ENCODE measurements at regions not wholly inside any gene's neighbourhood (a gene's known extent, or its start where the extent isn't known, plus 50 kb on each side); places are given as distances from the start of the nearest gene placed in this dataset.

- no peak overlapping the region for H3K4me3 ChIP-seq (ENCODE audit: low read depth, low read length)
Measured at GRCh38 chr7:18235819-18236218, 208.2 kb upstream of the PRPS1L1 start.

- H3K4me3 ChIP-seq (ENCODE audit: low read depth, low read length), result no peak overlapping the region
Measured at GRCh38 chr7:18239212-18239611, 211.6 kb upstream of the PRPS1L1 start.

DNA sequence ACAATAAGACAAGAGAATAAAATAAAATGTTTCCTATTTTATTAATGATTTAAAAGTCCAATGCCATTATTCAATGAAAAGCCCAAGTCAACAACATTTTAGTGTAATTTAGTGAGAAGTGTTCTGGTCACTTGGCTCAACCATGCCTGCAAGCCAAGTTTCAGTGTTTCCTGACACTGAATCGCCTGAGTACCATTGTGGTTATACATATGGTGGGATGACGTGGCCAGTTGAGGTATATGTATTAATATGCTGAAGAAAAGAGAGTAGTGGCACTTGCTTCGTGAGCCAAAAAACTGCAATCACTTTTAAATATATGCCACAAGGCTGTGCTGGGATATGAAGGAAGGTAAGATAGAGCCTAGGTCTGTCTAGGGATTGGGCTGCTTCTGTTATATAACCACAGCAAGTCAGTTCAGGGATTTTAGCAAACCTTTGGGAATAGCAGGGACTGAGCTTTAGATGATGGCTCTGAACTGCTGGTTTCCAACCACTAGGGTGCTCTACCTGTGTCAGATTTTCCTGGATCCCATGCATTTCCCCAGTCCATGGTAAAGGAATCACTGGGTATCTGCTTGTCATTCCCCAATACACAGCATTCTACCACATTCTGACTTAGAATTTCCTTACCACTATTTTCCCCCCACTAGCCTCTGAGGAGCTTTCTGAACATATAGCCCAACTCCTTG, 214.0 kb upstream of the PRPS1L1 start:
- no peak overlapping the region for H3K4me3 ChIP-seq (ENCODE audit: low read depth, low read length)

DNA sequence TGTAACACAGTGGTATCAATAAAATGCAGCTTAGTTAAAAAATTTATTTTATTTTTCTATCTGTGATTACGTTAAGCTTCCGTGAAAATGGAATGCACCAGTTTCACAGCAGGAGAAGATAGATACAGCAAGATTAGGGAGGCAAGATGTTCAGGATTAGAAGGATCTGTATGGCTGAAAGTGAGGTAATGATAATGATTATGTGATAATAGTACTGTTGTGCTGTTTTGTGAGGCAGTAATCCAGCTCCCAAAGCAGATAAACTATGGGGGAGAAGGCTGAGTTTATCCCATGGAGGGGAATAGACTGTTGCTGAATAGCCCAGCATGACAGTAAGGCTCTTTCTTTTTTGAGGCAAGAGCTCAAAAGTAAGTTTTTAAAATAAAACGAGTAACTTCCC, 216.1 kb upstream of the PRPS1L1 start:
- no peak overlapping the region for H3K4me3 ChIP-seq (ENCODE audit: low read depth, low read length)

GRCh38 chr7:18250133-18250532, 222.5 kb upstream of the PRPS1L1 start:
- no peak overlapping the region for H3K4me3 ChIP-seq (ENCODE audit: low read depth, low read length)

GRCh38 chr7:18257711-18258110, 230.1 kb upstream of the PRPS1L1 start:
- no peak overlapping the region for H3K4me3 ChIP-seq (ENCODE audit: low read depth, low read length)

DNA sequence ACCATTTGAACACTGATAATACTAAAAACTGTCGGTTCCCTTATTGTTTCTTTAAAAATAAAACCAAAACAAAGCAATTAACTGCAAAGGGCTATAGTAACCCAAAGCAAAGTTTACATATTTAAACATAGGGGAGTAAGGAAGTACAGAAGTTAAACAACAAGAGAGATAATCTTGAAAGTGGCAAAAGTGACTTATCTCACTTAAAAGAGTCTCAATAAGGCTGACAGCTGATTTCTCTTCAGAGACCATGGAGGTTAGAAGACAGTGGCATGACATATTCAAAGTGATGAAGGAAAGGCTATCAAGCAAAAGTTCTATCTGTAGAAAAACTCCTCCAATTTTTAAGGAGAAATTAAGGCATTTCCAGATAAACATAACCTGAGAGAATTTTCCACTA, 233.5 kb upstream of the HDAC9 start:
- H3K4me3 ChIP-seq (ENCODE audit: low read depth, low read length), result no peak overlapping the region

- no peak overlapping the region for H3K4me3 ChIP-seq (ENCODE audit: low read depth, low read length)
Measured at GRCh38 chr7:18265611-18266281, 229.8 kb upstream of the HDAC9 start.

DNA sequence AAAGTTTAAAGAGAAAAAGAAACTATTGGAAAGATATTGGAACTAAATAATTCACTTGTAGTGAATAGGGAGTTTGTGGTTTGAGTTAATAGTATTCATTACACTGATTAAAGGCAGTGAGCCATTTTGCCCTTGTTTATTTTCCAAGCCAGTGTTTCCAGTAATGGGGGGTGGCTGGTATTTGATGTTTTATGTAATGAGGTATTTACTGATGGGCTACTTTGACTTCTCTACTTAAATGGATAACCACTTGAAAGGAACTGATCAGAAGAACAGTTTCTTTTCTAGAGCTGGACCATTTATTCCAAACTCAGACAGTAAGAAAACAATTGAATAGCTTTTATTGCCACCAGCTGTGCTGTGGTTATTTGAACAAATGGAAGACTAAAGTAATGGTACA, 227.0 kb upstream of the HDAC9 start:
- no peak overlapping the region for H3K4me3 ChIP-seq (ENCODE audit: low read depth, low read length)

DNA sequence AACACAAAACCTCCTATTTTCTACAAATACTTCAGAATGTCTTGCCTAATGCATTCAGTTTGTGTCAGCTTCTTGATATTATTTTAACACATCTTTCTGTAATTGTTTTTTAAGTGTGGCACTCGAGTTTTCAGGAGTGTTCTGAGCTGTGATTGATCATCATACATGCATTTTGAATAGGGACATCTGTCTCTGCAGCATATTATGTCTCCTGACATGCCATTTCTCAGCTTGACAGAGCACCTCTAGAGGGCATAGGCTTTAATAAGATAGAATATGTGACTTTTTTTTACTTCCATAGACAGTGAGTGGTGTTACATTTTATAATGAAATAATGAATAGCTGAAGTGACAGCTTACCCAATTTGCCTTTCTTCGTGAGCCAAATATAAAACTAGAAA, 219.2 kb upstream of the HDAC9 start:
- H3K4me3 ChIP-seq (ENCODE audit: low read depth, low read length), result no peak overlapping the region

DNA sequence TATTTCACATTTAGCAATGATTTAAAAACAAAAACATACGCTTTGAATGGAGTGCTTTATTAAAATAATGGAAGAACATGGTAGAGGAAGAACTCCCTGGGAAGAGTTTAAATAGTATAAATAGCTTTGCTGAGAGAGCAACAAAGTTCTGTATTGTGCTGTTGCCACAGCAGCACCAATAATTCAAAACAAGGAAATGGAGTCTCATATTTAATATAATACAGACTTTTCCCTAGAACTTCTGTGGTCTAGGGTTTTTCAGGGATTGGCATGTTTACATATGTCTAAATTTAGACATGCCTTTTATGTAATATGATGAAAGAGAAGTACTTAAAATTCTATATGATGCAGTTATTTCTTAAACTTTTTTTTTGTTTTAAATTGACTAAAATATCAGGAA, 217.2 kb upstream of the HDAC9 start:
- H3K4me3 ChIP-seq (ENCODE audit: low read depth, low read length), result no peak overlapping the region

DNA sequence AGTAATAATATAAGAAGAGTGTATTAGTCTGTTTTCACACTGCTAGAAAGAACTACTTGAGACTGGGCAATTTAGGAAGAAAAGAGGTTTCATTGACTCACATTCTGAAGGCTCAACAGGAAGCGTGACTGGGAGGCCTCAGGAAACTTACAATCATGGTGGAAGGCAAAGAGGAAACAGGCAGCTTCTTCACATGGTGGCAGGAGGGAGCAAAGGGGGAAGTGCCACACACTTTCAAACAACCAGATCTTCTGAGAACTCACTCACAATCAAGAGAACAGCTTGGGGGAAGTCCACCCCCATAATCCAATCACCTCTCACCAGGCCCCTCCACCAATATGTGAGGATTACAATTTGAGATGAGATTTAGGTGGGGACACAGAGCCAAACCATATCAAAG, 212.5 kb upstream of the HDAC9 start:
- H3K4me3 ChIP-seq (ENCODE audit: low read depth, low read length), result no peak overlapping the region

DNA sequence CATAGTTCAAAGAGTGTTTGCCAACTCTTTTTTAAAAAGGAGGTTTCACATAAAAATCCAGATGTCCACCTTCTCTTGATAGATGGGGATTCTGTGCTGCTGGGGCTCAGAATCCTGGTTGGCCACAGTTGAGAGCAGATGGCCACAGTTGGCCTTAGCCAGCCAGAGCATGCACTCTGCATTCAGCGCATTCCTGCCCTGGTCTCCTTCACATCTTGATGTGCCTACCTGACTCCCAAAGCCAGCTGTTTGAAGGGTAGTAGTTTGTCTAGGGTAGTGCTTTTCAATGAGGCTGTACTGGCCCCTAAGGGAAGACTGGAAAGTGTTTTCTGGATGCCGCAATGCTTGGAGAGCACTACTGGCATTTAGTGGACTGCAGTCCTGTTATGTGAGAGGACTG, 208.1 kb upstream of the HDAC9 start:
- H3K4me3 ChIP-seq (ENCODE audit: low read depth, low read length), result no peak overlapping the region

GRCh38 chr7:18288322-18289037, 207.1 kb upstream of the HDAC9 start:
- H3K4me3 ChIP-seq (ENCODE audit: low read depth, low read length), result no peak overlapping the region

DNA sequence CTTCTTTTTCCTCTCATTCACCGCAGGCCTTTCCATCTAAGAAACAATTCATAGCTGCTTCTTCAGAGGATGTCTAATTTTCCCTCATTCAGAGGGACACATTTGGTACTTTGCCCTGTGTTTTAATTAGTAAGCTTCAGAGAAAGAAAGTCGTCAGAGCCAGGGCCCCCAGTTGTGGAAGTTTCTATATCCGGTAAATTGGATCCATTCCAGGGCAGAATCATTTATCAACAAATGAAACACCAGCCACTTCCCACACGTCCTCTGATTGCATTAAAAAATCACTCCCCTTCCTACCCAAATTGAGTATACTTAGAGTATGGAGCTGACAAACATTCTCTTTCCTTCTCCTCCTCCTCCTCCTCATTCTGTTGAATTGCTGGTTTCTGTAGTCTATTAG, 205.8 kb upstream of the HDAC9 start:
- no peak overlapping the region for H3K4me3 ChIP-seq (ENCODE audit: low read depth, low read length)

- H3K4me3 ChIP-seq (ENCODE audit: low read depth, low read length), result no peak overlapping the region
Measured at GRCh38 chr7:18290223-18290622, 205.3 kb upstream of the HDAC9 start.

DNA sequence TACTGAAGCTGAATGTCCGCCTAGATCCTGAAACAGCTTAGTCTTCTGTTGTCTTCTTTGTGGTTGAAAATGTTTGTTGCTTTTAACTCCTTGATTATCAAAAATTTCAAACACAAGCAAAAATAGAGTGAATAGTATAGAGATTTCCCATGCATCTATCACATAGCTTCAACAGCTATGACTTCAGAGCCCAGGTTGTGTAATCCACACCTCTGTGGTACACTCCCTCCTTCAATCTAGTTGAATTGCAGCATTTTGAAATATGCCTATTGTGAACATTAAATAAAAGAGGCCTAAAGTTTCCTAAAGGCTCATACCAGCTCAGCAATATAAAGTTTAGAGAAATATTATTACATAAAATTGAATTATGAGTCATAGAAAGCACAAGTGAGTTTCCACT, 204.7 kb upstream of the HDAC9 start:
- no peak overlapping the region for H3K4me3 ChIP-seq (ENCODE audit: low read depth, low read length)

DNA sequence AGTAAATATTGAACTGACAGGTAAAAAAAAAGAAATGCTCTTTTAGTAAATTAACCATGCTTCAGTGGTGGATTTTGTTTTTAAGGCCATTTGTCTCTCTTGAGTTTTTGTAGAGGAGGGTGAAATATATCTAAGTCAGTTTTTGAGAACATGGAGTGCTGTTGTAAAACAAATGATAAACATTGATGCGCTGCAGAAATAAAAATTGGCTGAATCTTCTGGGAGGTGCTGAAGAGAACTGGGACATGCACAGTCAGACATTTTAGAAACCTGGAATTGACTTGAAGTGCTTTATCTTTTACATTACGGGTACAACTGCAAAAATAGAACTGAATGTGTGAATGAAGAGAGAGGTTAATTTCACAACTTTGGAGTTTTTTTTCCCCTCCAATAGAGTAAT, 203.0 kb upstream of the HDAC9 start:
- no peak overlapping the region for H3K4me3 ChIP-seq (ENCODE audit: low read depth, low read length)

- H3K4me3 ChIP-seq (ENCODE audit: low read depth, low read length), result no peak overlapping the region
Measured at GRCh38 chr7:18293759-18294158, 201.8 kb upstream of the HDAC9 start.

DNA sequence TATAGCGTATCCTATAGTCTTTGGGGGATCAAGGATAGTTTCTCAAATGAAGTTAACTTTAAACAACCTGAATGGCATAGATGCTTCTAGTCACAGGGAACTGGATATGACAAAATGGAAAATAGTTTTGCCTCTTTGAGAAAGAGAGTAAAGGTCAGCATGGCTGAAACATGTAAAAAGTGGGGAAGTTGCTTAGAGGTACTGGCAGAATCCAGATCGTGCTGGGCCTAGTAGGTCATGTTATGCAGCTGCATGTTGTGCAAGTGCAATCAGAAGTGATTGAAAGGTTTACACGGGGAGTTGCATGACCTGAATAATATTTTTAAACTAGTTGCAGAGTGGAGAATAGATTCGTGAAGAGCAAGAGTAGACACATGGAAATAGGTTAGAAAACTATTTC, 201.1 kb upstream of the HDAC9 start:
- H3K4me3 ChIP-seq (ENCODE audit: low read depth, low read length), result no peak overlapping the region

DNA sequence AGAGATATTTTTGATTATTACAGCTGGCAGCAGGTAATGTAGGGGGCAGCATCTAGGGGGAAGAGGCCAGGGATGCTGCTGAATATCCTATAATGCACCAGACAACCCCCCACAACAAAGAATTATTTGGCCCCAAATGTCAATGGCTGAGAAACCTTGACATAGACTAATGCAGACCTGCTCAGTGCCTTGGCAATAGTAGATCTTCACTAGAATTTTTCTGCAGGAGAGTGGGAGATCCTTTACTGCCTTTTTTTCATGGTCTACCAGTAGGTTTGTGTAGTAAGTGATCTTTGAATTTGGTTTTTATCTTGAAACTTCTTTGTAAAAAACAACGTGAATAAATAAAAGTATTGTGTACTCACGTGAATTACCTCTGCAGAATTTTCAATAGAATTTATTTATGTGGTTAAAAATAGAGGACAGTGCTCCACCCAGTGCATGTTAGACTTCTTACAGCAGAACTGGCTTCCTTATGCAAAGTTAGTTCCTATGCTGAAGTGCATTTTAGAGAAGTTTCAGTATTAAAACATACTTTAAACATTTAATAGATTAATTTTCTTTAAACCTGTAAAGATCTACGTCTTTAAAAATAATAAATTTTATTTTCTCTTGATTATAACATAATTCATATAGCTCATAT, 199.6 kb upstream of the HDAC9 start:
- no peak overlapping the region for H3K4me3 ChIP-seq (ENCODE audit: low read depth, low read length)

DNA sequence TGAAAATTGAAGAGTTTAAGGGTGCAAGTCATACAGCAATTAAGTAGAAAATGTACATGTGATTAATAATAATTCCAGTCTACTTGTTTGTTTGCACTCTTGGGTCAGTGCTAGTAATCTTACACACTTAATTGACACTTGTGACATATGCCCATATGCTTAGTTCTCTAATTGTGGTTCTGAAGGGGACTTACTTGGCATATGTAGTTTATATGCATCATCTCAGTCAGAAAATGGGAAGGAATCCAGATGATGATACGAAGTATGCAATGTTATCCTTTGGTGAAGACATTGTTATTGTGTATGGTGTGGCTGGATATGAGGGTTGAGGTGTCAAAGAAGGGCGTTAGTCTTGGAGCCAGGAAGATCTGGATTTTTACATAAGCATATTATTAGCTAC, 193.5 kb upstream of the HDAC9 start:
- H3K4me3 ChIP-seq (ENCODE audit: low read depth, low read length), result no peak overlapping the region

Measured in iPS-11a (cell line).